NCI-H526 (cell line): ENCODE measurements at regions not wholly inside any gene's neighbourhood (a gene's known extent, or its start where the extent isn't known, plus 50 kb on each side); places are given as distances from the start of the nearest gene placed in this dataset.
"Not testable (repeated sequence)": the region's sequence is repeated elsewhere in the genome, so short reads cannot be mapped to it uniquely, and the experiment has no call there.

Experiments used
- DNase-seq, 2 experiments: peaks; one replicate each; lab custom pipeline; 2025; lab: John Stamatoyannopoulos, UW

- DNase-seq, result no peak
These were observed 129.1 kb downstream of the TNFRSF21 start for GRCh38 chr6:47180633-47181032.

- no peak for DNase-seq
These were observed 130.4 kb downstream of the TNFRSF21 start for GRCh38 chr6:47179286-47179685.

GRCh38 chr6:47175656-47176055, 133.5 kb upstream of the ADGRF1 start:
- DNase-seq, result no peak

GRCh38 chr6:47174502-47175023, 132.4 kb upstream of the ADGRF1 start:
- no peak for DNase-seq

- DNase-seq, result not testable (repeated sequence)
These were observed 131.9 kb upstream of the ADGRF1 start for GRCh38 chr6:47174063-47174462.

GRCh38 chr6:47173145-47173544, 131.0 kb upstream of the ADGRF1 start:
- DNase-seq, result not testable (repeated sequence)

GRCh38 chr6:47170617-47170947, 128.4 kb upstream of the ADGRF1 start:
- no peak for DNase-seq

- no peak for DNase-seq
These were observed 127.9 kb upstream of the ADGRF1 start for GRCh38 chr6:47169785-47170616.

GRCh38 chr6:47168180-47168579, 126.0 kb upstream of the ADGRF1 start:
- no peak for DNase-seq

GRCh38 chr6:47165918-47166317, 123.8 kb upstream of the ADGRF1 start:
- no peak for DNase-seq

GRCh38 chr6:47164877-47165276, 122.7 kb upstream of the ADGRF1 start:
- no peak for DNase-seq

- no peak for DNase-seq
These were observed 121.4 kb upstream of the ADGRF1 start for GRCh38 chr6:47163536-47163935.

GRCh38 chr6:47162793-47163192, 120.7 kb upstream of the ADGRF1 start:
- DNase-seq, result no peak

- no peak for DNase-seq
These were observed 120.1 kb upstream of the ADGRF1 start for GRCh38 chr6:47162231-47162630.

- DNase-seq, result no peak
These were observed 119.1 kb upstream of the ADGRF1 start for GRCh38 chr6:47161176-47161687.

- DNase-seq, result no peak
These were observed 118.6 kb upstream of the ADGRF1 start for GRCh38 chr6:47160702-47161101.

- no peak for DNase-seq
These were observed 117.6 kb upstream of the ADGRF1 start for GRCh38 chr6:47159763-47160162.

GRCh38 chr6:47157653-47158219, 115.6 kb upstream of the ADGRF1 start:
- DNase-seq, result no peak

- no peak for DNase-seq
These were observed 114.9 kb upstream of the ADGRF1 start for GRCh38 chr6:47157063-47157462.

GRCh38 chr6:47156196-47156595, 114.1 kb upstream of the ADGRF1 start:
- DNase-seq, result no peak

GRCh38 chr6:47153404-47153755, 111.2 kb upstream of the ADGRF1 start:
- no peak for DNase-seq

GRCh38 chr6:47152666-47153403, 110.7 kb upstream of the ADGRF1 start:
- no peak for DNase-seq
